ENCODE measurements at regions not wholly inside any gene's neighbourhood (a gene's known extent, or its start where the extent isn't known, plus 50 kb on each side); places are given as distances from the start of the nearest gene placed in this dataset.

GRCh38 chr7:125828153-125828700 lies 898.6 kb upstream of the POT1 start:
- TF ChIP-seq CTCF (IDR thresholded peaks at IDR 0.05) (no peak), POLR2A (IDR thresholded peaks at IDR 0.05) (no peak)

Data from testis (tissue), 2 donors.